GM12874 (cell line): ENCODE measurements at regions not wholly inside any gene's neighbourhood (a gene's known extent, or its start where the extent isn't known, plus 50 kb on each side); places are given as distances from the start of the nearest gene placed in this dataset.

Experiments
- TF ChIP-seq, protein P1 (sequence below): IDR thresholded peaks from 2 replicates; pipeline ENCODE4 v1.5.1; 2011; ENCODE audit warnings: low read depth, mild to moderate bottlenecking, control low read depth, low read length, moderate library complexity; ENCODE audit not compliant: insufficient read depth

DNA sequence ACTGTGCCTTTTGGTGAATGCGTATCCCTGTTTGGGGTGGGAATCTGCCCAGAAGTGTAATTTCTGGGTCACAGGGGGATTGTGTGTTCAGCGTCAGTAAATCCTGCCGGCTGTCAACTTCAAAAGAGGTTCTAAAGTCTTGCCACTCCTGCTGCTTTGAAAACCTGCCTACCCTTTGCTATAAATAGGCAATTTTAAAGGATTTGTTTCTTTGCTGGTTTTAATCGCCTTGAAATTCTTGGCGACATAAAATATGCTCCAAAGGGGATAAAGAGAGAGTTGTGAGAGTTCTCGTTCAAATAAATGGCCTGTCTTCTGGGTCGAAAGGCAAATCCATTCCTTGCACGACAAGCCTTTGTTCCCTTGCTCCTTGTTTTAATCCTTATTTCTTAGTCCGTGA is 143.4 kb downstream of the IRF8 start:
- TF ChIP-seq, protein P1, sequence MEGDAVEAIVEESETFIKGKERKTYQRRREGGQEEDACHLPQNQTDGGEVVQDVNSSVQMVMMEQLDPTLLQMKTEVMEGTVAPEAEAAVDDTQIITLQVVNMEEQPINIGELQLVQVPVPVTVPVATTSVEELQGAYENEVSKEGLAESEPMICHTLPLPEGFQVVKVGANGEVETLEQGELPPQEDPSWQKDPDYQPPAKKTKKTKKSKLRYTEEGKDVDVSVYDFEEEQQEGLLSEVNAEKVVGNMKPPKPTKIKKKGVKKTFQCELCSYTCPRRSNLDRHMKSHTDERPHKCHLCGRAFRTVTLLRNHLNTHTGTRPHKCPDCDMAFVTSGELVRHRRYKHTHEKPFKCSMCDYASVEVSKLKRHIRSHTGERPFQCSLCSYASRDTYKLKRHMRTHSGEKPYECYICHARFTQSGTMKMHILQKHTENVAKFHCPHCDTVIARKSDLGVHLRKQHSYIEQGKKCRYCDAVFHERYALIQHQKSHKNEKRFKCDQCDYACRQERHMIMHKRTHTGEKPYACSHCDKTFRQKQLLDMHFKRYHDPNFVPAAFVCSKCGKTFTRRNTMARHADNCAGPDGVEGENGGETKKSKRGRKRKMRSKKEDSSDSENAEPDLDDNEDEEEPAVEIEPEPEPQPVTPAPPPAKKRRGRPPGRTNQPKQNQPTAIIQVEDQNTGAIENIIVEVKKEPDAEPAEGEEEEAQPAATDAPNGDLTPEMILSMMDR = no peak

DNA sequence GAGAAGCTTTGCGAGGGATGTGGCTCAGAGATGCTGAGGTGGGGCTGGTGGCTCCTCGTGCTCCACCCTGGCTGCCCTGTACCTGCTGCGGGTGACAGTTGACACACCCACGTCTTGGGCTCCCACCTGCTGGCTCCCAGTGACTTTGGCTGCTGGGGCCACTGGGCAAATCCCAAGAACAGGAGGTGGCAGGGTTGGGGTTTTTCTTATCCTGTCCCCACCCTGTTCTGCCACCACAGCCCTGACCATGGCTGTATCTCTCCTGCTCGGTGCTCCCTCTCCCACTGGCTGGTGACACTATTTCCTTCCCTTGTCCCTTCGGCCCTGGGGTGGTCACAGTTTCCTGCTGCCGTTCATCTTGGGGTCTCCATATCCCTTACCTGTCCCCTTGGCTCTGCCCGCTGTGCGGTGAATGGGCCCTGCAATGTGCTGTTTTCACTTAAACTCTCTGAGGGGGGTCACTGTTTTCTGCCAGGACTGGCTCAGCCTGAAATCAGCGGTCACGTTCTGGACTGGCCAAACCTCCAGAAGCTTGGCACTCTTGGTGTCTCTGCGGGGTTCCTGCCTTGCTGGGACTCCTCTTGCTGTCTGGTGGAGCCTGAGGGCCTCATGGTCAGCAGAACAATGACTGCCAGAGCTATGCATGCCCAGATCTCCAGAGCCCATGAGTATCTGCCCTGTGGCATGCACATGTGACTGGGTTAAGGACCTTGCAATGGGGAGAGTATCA is 144.2 kb downstream of the IRF8 start:
- TF ChIP-seq, protein P1 = no peak

DNA sequence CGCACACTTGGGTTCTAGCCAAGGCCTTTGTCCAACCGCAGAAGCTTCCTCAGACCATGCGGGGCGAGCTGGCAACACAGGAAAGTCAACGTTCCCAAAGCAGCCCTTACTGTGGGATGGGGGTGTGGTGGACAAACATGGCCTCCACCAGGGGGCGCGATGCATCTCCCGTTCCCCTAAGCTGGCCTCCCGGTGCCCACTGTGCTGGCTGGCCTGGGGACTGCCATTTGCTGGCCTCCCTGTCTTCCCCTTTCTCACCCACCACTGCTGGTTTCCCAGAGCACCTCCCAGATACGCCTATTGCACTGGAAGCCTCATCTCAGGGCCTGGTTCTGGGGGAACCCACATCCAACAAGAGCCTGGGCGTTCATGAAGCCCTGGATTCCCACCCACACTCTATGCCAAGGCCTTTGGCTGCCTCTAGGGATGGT is 145.3 kb downstream of the IRF8 start:
- TF ChIP-seq, protein P1 = peak; percentile 83

DNA sequence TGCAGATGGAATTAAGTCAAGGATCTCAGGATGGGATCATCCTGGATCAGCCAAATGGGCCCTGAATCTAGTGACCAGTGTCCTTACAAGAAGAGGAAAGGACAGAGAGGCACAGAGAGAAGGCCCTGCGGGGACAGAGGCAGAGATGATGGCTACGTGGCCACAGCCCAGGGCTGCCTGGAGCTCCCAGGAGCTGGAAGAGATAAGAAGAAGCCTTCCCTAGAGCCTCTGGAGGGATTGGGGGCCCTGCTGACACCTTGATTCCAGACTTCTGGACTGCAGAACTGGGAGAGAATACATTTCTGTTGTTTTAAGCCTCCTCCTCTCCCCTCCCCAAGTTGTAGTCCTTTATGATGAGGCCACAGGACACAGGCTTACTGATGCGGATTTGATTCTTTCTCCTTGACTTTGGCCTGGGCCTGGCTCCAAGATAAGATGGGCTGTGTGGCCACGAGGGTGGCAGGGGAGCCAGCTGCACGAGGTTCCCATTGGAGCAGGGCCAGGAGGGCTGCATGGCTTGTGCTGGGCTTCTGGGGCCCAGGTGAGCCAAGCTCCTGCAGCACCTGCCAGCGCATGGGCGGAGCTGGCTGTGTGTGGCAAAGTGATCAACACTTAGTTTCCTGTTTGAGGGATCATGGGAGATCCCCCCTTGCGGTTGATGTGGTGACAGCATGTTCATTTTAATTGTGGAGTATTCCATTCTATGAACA is 146.1 kb downstream of the IRF8 start:
- TF ChIP-seq, protein P1 = no peak

DNA sequence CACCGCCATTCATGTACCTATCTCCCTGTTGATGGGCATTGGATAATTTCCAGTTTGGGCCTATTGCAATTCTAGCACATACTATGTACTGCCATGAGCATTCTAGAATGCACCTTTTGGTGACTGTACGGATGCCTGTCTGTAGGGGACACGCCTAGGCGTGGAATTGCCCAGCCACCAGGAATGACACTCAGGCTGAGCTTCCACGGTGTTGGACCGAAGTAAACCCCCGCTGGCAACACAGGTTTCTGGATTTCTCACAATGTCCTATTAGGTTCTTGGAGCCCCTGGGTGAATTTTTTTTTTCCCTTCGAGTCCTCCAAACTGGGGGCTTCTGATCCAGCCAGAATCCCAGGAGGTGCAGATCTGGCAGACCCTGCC is 146.6 kb downstream of the IRF8 start:
- TF ChIP-seq, protein P1 = no peak

DNA sequence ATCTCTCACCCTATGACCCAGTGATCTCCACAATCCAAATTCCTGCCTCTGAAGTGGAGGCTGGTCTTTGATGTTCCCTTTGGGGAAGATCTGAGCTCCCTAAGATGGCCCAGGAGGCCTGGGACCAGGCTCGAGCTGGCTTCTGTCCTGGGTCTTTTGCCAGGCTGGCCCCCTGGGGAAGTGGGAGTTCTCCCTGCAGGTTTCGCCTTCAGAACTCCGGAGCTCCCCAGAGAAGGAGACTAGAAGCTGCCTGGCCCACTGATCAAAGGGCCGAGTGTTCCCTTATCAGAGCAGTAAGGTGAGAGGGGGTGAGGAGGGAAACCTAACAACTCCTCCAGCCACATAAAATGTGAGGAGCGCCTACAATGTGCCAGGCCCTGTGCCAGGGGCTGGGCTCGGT is 147.1 kb downstream of the IRF8 start:
- TF ChIP-seq, protein P1 = no peak

DNA sequence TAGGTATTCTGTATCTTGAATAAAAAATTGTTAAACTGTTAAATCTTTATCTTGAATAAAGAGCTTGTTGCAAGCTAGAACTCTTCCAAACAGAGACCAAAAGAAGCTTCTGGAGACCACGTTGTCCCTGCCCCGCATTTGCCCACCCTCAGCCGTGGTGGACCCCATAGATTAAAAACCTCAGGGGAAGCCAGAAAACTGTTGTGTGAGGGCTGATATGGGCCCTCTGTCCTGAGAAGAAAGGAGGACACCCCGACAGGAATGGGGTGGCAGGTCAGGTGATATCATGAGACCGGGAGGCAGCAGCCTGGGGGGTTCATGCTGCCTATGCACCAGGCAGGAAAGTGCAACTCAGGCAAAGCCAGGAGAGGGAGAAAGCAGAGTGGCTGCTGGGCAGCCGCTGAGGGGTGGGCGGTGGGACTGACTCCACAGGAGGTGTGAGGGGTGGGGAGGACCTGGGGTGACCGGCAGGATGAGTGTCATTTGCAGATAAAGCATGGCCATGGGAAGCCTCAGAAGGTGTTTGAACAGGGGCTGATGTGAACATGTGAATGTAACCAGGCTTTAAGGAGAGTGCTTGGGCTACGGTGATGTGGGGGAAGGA is 147.8 kb downstream of the IRF8 start:
- TF ChIP-seq, protein P1 = no peak
